H1 (cell line): ENCODE measurements at regions not wholly inside any gene's neighbourhood (a gene's known extent, or its start where the extent isn't known, plus 50 kb on each side); places are given as distances from the start of the nearest gene placed in this dataset.

Source experiments
- CTCF ChIA-PET: fragments of 300-600 bp; sonication (Branson Sonifier 250); formaldehyde crosslinking; loops from one replicate; lab custom pipeline; 2021; ENCODE audit not compliant: partially characterized antibody; lab: Charles Lee
- POLR2A ChIA-PET: fragments of 300-600 bp; sonication (Branson Sonifier 250); formaldehyde crosslinking; loops from one replicate; lab custom pipeline; 2021; ENCODE audit warnings: inconsistent platforms; ENCODE audit not compliant: partially characterized antibody; lab: Charles Lee
- DNase-seq, 2 experiments: peaks; one replicate each; pipeline versions ENCODE4 v3.0.0 to v3.0.0-alpha.2; 2010 to 2022; ENCODE audit warnings: low spot score in 2 of 2, low read depth in 1 of 2, mixed read lengths in 1 of 2
- FAIRE-seq: peaks from 2 replicates; lab custom pipeline; 2011; peaks lifted over from hg19 to GRCh38; lab: Jason Lieb, UNC
- H2AFZ ChIP-seq: 2 replicates; pipeline ENCODE4 v1.8.1; 2012; ENCODE audit warnings: low read length, inconsistent platforms
- H2AK5ac ChIP-seq: 2 replicates; pipeline ENCODE4 v1.6.1; 2013; ENCODE audit warnings: low read depth, low read length
- H2BK120ac ChIP-seq: replicated peaks from 2 replicates; pipeline ENCODE3; 2013; ENCODE audit warnings: low read depth, low read length, inconsistent platforms
- H2BK12ac ChIP-seq: 2 replicates; pipeline ENCODE4 v1.6.1; 2013; ENCODE audit warnings: low read depth, low read length
- H2BK15ac ChIP-seq: 2 replicates; pipeline ENCODE4 v1.6.1; 2013; ENCODE audit warnings: low read length
- H2BK20ac ChIP-seq: 2 replicates; pipeline ENCODE4 v1.6.1; 2013; ENCODE audit warnings: low read length
- H2BK5ac ChIP-seq: 2 replicates; pipeline ENCODE4 v1.6.1; 2013; ENCODE audit warnings: low read depth, low read length
- H3K14ac ChIP-seq: 2 replicates; pipeline ENCODE4 v1.6.1; 2013; ENCODE audit warnings: inconsistent platforms; ENCODE audit not compliant: insufficient read length
- H3K18ac ChIP-seq: 2 replicates; pipeline ENCODE4 v1.6.1; 2013; ENCODE audit warnings: low read length; ENCODE audit errors: extremely low read depth
- H3K23ac ChIP-seq: 2 replicates; pipeline ENCODE4 v1.6.1; 2013; ENCODE audit warnings: inconsistent platforms; ENCODE audit not compliant: insufficient read length
- H3K23me2 ChIP-seq: 2 replicates; pipeline ENCODE4 v1.6.1; 2013; ENCODE audit warnings: low read depth, low read length
- H3K27ac ChIP-seq: 2 replicates; pipeline ENCODE4 v1.6.1; 2011; ENCODE audit warnings: low read depth, low read length, inconsistent platforms
- H3K27me3 ChIP-seq, 4 experiments: replicated peaks in 1 of 4; 1 replicate in 1 of 4; 2 replicates in 3 of 4; pipeline versions ENCODE4 v1.6.1 to v1.8.1; 2011 to 2013; ENCODE audit warnings: low read length in 3 of 4, mild to moderate bottlenecking in 3 of 4, inconsistent platforms in 2 of 4, mixed read lengths in 2 of 4, moderate library complexity in 1 of 4; ENCODE audit not compliant: control insufficient read depth in 3 of 4, insufficient read depth in 3 of 4; ENCODE audit errors: extremely low read depth in 1 of 4
- H3K36me3 ChIP-seq, 4 experiments: 2 replicates each; pipeline versions ENCODE4 v1.6.1 to v1.8.1; 2011 to 2013; ENCODE audit warnings: mild to moderate bottlenecking in 4 of 4, low read length in 3 of 4, moderate library complexity in 2 of 4, control low read depth in 1 of 4, inconsistent platforms in 1 of 4; ENCODE audit not compliant: insufficient read depth in 4 of 4, control insufficient read depth in 2 of 4
- H3K4ac ChIP-seq: replicated peaks from 2 replicates; pipeline ENCODE3; 2013; ENCODE audit warnings: low read length, low read depth, mixed read lengths, inconsistent platforms; ENCODE audit not compliant: insufficient read length
- H3K4me1 ChIP-seq, 4 experiments: replicated peaks in 1 of 4; 1 replicate in 1 of 4; 2 replicates in 3 of 4; pipeline versions ENCODE4 v1.6.1 to v1.8.1; 2011 to 2013; ENCODE audit warnings: low read length in 3 of 4, inconsistent platforms in 2 of 4, mixed read lengths in 1 of 4; ENCODE audit not compliant: insufficient read depth in 4 of 4, control insufficient read depth in 3 of 4
- H3K4me2 ChIP-seq, 2 experiments: 2 replicates each; pipeline versions ENCODE4 v1.6.1 to v1.8.1; 2011 to 2013; ENCODE audit warnings: low read depth in 2 of 2, low read length in 2 of 2, control low read depth in 1 of 2, inconsistent platforms in 1 of 2, mild to moderate bottlenecking in 1 of 2; ENCODE audit not compliant: insufficient read depth in 1 of 2
- H3K4me3 ChIP-seq, 4 experiments: fragments of 200-600, 300-600 bp in 1 of 4; sonication (generic), shearing (Covaris generic), sonication (Bioruptor Twin) in 1 of 4; 2 replicates each; pipeline versions ENCODE4 v1.5.1 to v1.8.1; 2011 to 2016; ENCODE audit warnings: low read length in 4 of 4, low read depth in 3 of 4, control low read depth in 2 of 4, inconsistent platforms in 2 of 4, mild to moderate bottlenecking in 2 of 4, mixed read lengths in 1 of 4, moderate library complexity in 1 of 4; ENCODE audit not compliant: insufficient read depth in 2 of 4; ENCODE audit errors: extremely low read depth in 1 of 4
- H3K56ac ChIP-seq: replicated peaks from 2 replicates; pipeline ENCODE3; 2013; ENCODE audit warnings: low read depth, mild to moderate bottlenecking, mixed read lengths, low read length, inconsistent platforms; ENCODE audit not compliant: insufficient read length
- H3K79me1 ChIP-seq: 2 replicates; pipeline ENCODE4 v1.6.1; 2013; ENCODE audit warnings: low read depth, low read length, control low read depth
- H3K79me2 ChIP-seq, 2 experiments: 2 replicates each; pipeline versions ENCODE4 v1.6.1 to v1.8.1; 2012 to 2013; ENCODE audit warnings: low read length in 2 of 2, mild to moderate bottlenecking in 2 of 2, inconsistent platforms in 1 of 2; ENCODE audit not compliant: insufficient read depth in 2 of 2, control insufficient read depth in 1 of 2
- H3K9ac ChIP-seq, 4 experiments: replicated peaks in 1 of 4; 1 replicate in 1 of 4; 2 replicates in 3 of 4; pipeline versions ENCODE4 v1.6.1 to v1.8.1; 2011 to 2013; ENCODE audit warnings: low read depth in 3 of 4, low read length in 3 of 4, control low read depth in 2 of 4, mild to moderate bottlenecking in 2 of 4, moderate library complexity in 2 of 4, inconsistent platforms in 1 of 4; ENCODE audit errors: extremely low read depth in 1 of 4
- H3K9me3 ChIP-seq, 2 experiments: 2 replicates each; pipeline versions ENCODE4 v1.6.1 to v1.8.1; 2012 to 2013; ENCODE audit warnings: mild to moderate bottlenecking in 2 of 2, moderate library complexity in 2 of 2, control low read depth in 1 of 2, inconsistent platforms in 1 of 2, low read depth in 1 of 2, low read length in 1 of 2, mixed read lengths in 1 of 2; ENCODE audit not compliant: insufficient read depth in 2 of 2
- H4K20me1 ChIP-seq, 2 experiments: replicated peaks in 1 of 2; 2 replicates each; pipeline versions ENCODE3 to v1.8.1; 2011 to 2013; ENCODE audit warnings: inconsistent platforms in 2 of 2, low read length in 2 of 2, mild to moderate bottlenecking in 1 of 2; ENCODE audit not compliant: insufficient read depth in 2 of 2, control insufficient read depth in 1 of 2
- H4K5ac ChIP-seq: 2 replicates; pipeline ENCODE4 v1.6.1; 2013; ENCODE audit warnings: low read length, low read depth, mixed read lengths, inconsistent platforms; ENCODE audit not compliant: insufficient read length
- H4K8ac ChIP-seq: 2 replicates; pipeline ENCODE4 v1.8.0; 2013; ENCODE audit warnings: mild to moderate bottlenecking, moderate library complexity, low read length, inconsistent platforms; ENCODE audit not compliant: insufficient read depth; ENCODE audit errors: extremely low read depth
- H4K91ac ChIP-seq: replicated peaks from 2 replicates; pipeline ENCODE3; 2013; ENCODE audit warnings: low read length, mixed read lengths, inconsistent platforms; ENCODE audit not compliant: insufficient read length
- BACH1 ChIP-seq: IDR thresholded peaks from 2 replicates; pipeline ENCODE4 v1.6.1; 2012; ENCODE audit warnings: low read length, improper control_type of control experiment
- CBX5 ChIP-seq: fragments of 300-800, 300-1000 bp; sonication (generic); IDR thresholded peaks from 2 replicates; pipeline ENCODE4 v1.7.1; 2016; ENCODE audit warnings: antibody characterized with exemption, low read length, low read depth
- GTF2F1 ChIP-seq: IDR thresholded peaks from 2 replicates; pipeline ENCODE4 v1.6.1; 2012; ENCODE audit warnings: low read depth, low read length, improper control_type of control experiment, borderline replicate concordance
- JUN ChIP-seq: IDR thresholded peaks from 2 replicates; pipeline ENCODE4 v1.6.1; 2011; ENCODE audit warnings: low read depth, mild to moderate bottlenecking, improper control_type of control experiment, low read length
- KDM4A ChIP-seq: IDR thresholded peaks from one replicate; pipeline ENCODE4 v1.7.1; 2012; ENCODE audit warnings: low read depth, mild to moderate bottlenecking, moderate library complexity, low read length, inconsistent platforms; ENCODE audit not compliant: severe bottlenecking
- POLR2A ChIP-seq, 2 experiments: IDR thresholded peaks; 1 replicate in 1 of 2; 2 replicates in 1 of 2; pipeline ENCODE4 v1.6.1; 2011; ENCODE audit warnings: low read depth in 2 of 2, low read length in 2 of 2, mild to moderate bottlenecking in 2 of 2; ENCODE audit errors: control extremely low read depth in 1 of 2
- RXRA ChIP-seq: IDR thresholded peaks from 2 replicates; pipeline ENCODE4 v1.6.1; 2011; ENCODE audit warnings: low read depth, mild to moderate bottlenecking, low read length, moderate library complexity; ENCODE audit not compliant: insufficient read depth
- TEAD4 ChIP-seq: IDR thresholded peaks from 2 replicates; pipeline ENCODE4 v1.6.1; 2012; ENCODE audit warnings: low read depth, low read length, inconsistent platforms, mixed read lengths
- WGBS, 2 experiments: shearing (Covaris generic) in 1 of 2; methylation state at CpG; one replicate each; pipeline versions ENCODE4 v1.1.6 to v1.1.7; 2013 to 2015; ENCODE audit warnings: low lambda C conversion rate in 2 of 2, mixed read lengths in 2 of 2, inconsistent platforms in 1 of 2, low coverage in 1 of 2, missing lambda C conversion rate in 1 of 2; ENCODE audit not compliant: insufficient replicate concordance in 2 of 2, insufficient coverage in 1 of 2, insufficient read length in 1 of 2; ENCODE audit errors: extremely low coverage in 1 of 2, missing lambda C conversion rate in 1 of 2; 5-methylcytosine and 5-hydroxymethylcytosine counted together

DNA sequence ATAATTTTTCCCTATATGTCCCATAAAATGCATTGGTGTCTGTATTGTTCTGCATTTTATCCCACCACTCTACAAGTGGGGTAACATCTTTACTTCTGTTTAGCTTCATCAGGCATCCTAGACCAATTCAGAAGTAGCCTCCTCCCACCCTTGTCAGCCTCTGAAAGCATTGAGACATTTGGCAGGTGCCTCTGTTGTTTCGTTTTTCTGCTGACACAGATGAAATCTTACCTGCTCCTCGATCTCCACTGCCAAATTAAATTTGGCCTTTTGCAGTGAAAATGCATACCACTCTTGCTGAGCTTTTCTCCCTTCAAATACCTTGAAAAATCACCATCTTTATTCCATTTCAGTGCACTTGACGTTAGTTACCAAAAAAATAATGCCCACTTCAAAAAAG lies 83.5 kb upstream of the STARD13 start:
- Histone ChIP-seq H2BK12ac (no peak overlapping the region), H3K9ac (no peak overlapping the region), H2BK15ac (no peak overlapping the region), H3K27me3 (no peaks in the 10 kb centered on the region), H3K4me1 (no peaks in the 10 kb centered on the region), H2AK5ac (no peak overlapping the region), H3K4ac (no peak overlapping the region), H4K91ac (no peak overlapping the region), H3K79me1 (no peaks in the 10 kb centered on the region), H3K4me2 (no peak overlapping the region), H3K23me2 (no peaks in the 10 kb centered on the region), H4K8ac (no peak overlapping the region), H3K36me3 (no peaks in the 10 kb centered on the region), H3K9me3 (no peaks in the 10 kb centered on the region), H2BK5ac (no peak overlapping the region), H3K23ac (no peak overlapping the region), H3K4me3 (no peak overlapping the region), H4K5ac (no peak overlapping the region), H4K20me1 (no peaks in the 10 kb centered on the region), H2AFZ (no peak overlapping the region), H3K18ac (no peak overlapping the region), H3K14ac (no peak overlapping the region), H3K79me2 (no peaks in the 10 kb centered on the region), H3K56ac (no peak overlapping the region), H2BK20ac (no peak overlapping the region), H2BK120ac (no peak overlapping the region), H3K27ac (no peak overlapping the region)
- no peak for DNase-seq
- TF ChIP-seq GTF2F1 = no peak
- TF ChIP-seq JUN = no peak
- no peak for TF ChIP-seq BACH1
- TF ChIP-seq KDM4A = no peak
- TF ChIP-seq CBX5 = no peak
- no peak for TF ChIP-seq TEAD4
- TF ChIP-seq RXRA = no peak
- TF ChIP-seq POLR2A (IDR thresholded peaks at IDR 0.05; ENCODE audit: control extremely low read depth in 1 of 2, low read depth in 2 of 2, low read length in 2 of 2) = no peak
- 84% methylated on average over 3 of the region's 3 CpGs; no CpG with 5 or more reads in 1 of the 2 experiments for WGBS, 2 experiments
- ChIA-PET CTCF (no interaction called here), POLR2A (no interaction called here)
- no peak for FAIRE-seq
